Peyer's patch (tissue), 4 donors: ENCODE measurements at regions not wholly inside any gene's neighbourhood (a gene's known extent, or its start where the extent isn't known, plus 50 kb on each side); places are given as distances from the start of the nearest gene placed in this dataset.

ENCODE experiments used
- DNase-seq, 3 donors: peaks; one replicate each; pipeline ENCODE4 v3.0.0-alpha.2; 2017 to 2019
- H3K27ac ChIP-seq, 4 donors: fragments of 200-600 bp; sonication (generic); one replicate each; pipeline ENCODE4 v1.5.1; 2016 to 2019
- H3K27me3 ChIP-seq, 2 donors: fragments of 200-600 bp; sonication (generic); one replicate each; pipeline ENCODE4 v1.5.1; 2019
- H3K36me3 ChIP-seq, 3 donors: fragments of 200-600 bp; sonication (generic); one replicate each; pipeline ENCODE4 v1.5.1; 2016 to 2019
- H3K4me1 ChIP-seq, 4 donors: fragments of 200-600 bp; sonication (generic); one replicate each; pipeline ENCODE4 v1.5.1; 2016 to 2019
- H3K4me3 ChIP-seq, 4 donors: fragments of 200-600 bp; sonication (generic); 1 replicate in 3 of 4; 2 replicates in 1 of 4; pipeline ENCODE4 v1.5.1; 2016 to 2019; ENCODE audit warnings: mild to moderate bottlenecking in 1 of 4
- H3K9me3 ChIP-seq, 4 donors: fragments of 200-600 bp; sonication (generic); one replicate each; pipeline ENCODE4 v1.5.1; 2016 to 2019; ENCODE audit warnings: mild to moderate bottlenecking in 1 of 4
- POLR2A ChIP-seq, 2 donors: fragments of 450-650 bp; IDR thresholded peaks; one replicate each; pipeline ENCODE4 v1.5.1; 2017; ENCODE audit warnings: antibody characterized with exemption in 2 of 2, mild to moderate bottlenecking in 2 of 2, moderate library complexity in 2 of 2
- TF ChIP-seq, protein P1 (sequence below), 6 experiments: fragments of 450-650 bp in 4 of 6; fragments of 200-600 bp in 2 of 6; sonication (generic) in 1 of 6; IDR thresholded peaks; one replicate each; pipeline ENCODE4 v1.5.1; 2017 to 2019; ENCODE audit warnings: antibody characterized with exemption in 6 of 6, mild to moderate bottlenecking in 3 of 6, moderate library complexity in 1 of 6

DNA sequence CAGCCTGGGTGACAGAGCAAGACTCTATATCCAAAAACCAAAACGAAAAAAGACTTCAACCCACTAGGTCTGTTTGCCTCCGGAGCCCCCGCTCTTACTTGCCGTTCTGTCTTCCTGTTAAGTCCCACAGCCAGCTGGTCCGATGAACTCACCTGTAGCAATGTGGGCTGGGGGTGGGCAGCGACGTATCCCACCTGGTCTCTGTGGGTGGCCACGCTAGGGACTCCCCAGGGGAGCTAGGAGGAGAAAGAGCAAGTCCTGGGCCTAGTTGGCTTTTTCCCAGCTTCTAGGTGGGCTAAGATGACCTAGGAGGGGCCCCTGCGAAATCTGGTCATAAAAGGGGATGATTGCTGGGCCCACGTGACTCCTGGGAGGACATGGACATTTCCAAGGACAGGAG, 166.0 kb upstream of the KCNG1 start:
- no peak for DNase-seq
- Histone ChIP-seq H3K36me3 (no peaks in the 10 kb centered on the region), H3K27ac (no peak overlapping the region), H3K27me3 (no peaks in the 10 kb centered on the region), H3K4me1 (no peaks in the 10 kb centered on the region), H3K4me3 (no peak overlapping the region), H3K9me3 (no peaks in the 10 kb centered on the region)
- TF ChIP-seq, protein P1, sequence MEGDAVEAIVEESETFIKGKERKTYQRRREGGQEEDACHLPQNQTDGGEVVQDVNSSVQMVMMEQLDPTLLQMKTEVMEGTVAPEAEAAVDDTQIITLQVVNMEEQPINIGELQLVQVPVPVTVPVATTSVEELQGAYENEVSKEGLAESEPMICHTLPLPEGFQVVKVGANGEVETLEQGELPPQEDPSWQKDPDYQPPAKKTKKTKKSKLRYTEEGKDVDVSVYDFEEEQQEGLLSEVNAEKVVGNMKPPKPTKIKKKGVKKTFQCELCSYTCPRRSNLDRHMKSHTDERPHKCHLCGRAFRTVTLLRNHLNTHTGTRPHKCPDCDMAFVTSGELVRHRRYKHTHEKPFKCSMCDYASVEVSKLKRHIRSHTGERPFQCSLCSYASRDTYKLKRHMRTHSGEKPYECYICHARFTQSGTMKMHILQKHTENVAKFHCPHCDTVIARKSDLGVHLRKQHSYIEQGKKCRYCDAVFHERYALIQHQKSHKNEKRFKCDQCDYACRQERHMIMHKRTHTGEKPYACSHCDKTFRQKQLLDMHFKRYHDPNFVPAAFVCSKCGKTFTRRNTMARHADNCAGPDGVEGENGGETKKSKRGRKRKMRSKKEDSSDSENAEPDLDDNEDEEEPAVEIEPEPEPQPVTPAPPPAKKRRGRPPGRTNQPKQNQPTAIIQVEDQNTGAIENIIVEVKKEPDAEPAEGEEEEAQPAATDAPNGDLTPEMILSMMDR (IDR thresholded peaks at IDR 0.05), result no peak
- TF ChIP-seq POLR2A (IDR thresholded peaks at IDR 0.05), result no peak

DNA sequence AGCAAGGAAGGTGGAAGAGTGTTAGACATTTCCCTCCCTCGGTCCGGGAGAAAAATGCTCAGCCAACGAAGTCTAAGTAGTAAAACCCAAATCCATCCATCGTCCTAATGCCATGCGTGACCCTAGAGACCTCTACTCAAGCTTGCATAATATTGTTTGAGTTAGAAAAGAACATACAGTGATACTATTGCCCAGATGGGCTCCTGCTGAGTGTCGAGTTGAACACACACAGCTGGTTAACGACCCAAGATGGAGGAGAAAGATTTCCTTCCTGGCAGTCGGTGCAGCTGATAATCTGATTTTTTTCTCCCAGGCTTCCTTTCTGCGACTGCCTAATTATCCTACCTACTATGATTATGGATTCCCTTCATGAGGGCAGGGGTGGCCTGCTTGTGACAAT, 164.4 kb upstream of the KCNG1 start:
- no peaks in the 10 kb centered on the region for H3K27me3 ChIP-seq
- no peak for DNase-seq
- H3K27ac ChIP-seq, result no peak overlapping the region
- no peaks in the 10 kb centered on the region for H3K9me3 ChIP-seq
- H3K4me3 ChIP-seq, result no peak overlapping the region
- TF ChIP-seq POLR2A (IDR thresholded peaks at IDR 0.05), result no peak
- TF ChIP-seq, protein P1 (IDR thresholded peaks at IDR 0.05), result no peak
- H3K36me3 ChIP-seq, result no peaks in the 10 kb centered on the region
- H3K4me1 ChIP-seq, result no peaks in the 10 kb centered on the region

DNA sequence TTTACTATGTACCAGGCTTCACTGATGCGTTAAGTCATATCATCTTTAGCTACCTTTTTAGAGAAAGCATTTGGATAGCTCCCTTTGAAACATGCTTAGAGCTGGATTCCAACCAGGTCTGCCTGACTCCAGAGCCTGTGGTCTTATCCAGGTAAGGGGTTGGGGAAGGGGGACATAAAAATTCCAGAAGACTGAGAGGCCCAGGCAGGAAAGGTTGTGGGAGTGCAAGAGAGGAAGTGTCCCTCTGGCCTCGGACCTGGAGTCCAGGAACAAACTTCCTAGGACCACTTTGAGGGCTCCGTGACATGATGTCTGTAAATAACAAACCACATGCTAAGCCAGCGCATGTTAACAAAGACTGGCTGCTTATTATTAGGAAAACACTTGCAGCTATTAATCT, 163.0 kb upstream of the KCNG1 start:
- no peaks in the 10 kb centered on the region for H3K9me3 ChIP-seq
- no peaks in the 10 kb centered on the region for H3K4me1 ChIP-seq
- TF ChIP-seq, protein P1 (IDR thresholded peaks at IDR 0.05), result no peak
- TF ChIP-seq POLR2A (IDR thresholded peaks at IDR 0.05), result no peak
- no peak for DNase-seq
- H3K27ac ChIP-seq, result no peak overlapping the region
- H3K4me3 ChIP-seq, result no peak overlapping the region
- H3K36me3 ChIP-seq, result no peaks in the 10 kb centered on the region
- no peaks in the 10 kb centered on the region for H3K27me3 ChIP-seq

DNA sequence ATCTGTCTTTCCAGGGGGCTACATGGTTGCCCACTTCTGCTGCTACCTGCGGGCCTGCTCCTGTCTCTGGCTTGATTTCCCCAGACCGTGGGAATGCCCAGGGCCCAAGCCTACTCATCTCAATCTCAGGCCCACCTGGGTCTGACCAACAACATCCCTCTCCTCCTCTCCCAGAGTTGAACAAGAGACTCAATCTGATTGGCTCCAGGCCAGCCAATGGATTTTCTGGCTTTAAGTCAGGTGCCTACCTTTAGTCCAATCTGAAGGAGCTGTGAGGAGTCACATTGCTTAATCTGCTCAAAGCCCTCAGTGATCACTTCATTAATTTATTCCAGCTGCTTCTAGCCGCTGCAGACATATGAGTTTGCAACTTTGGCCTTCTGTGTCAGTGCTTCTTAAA, 162.4 kb upstream of the KCNG1 start:
- Histone ChIP-seq H3K4me1 (no peaks in the 10 kb centered on the region), H3K27me3 (no peaks in the 10 kb centered on the region), H3K36me3 (no peaks in the 10 kb centered on the region), H3K27ac (no peak overlapping the region), H3K9me3 (no peaks in the 10 kb centered on the region), H3K4me3 (no peak overlapping the region)
- DNase-seq, result no peak
- no peak for TF ChIP-seq POLR2A (IDR thresholded peaks at IDR 0.05)
- TF ChIP-seq, protein P1 (IDR thresholded peaks at IDR 0.05), result no peak

DNA sequence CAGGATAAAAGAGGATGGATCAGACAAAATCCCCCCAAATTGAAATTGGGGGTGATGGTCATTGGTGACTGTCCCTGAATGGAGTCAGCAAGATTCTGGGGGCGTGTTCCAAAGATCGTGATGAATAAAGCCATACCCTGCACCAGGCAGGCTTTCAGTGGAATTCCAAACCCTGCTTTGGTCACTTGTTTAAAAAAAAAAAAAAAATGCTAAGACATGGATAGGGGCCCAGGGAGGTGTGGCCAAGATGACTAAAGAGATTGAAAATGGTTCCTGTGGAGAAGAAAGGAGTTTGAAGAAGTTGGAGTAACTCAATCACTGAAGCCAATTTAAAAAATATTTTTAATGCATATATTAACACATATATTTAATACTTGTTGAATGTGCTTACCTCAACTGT, 161.4 kb upstream of the KCNG1 start:
- no peaks in the 10 kb centered on the region for H3K9me3 ChIP-seq
- no peak for DNase-seq
- H3K27me3 ChIP-seq, result no peaks in the 10 kb centered on the region
- TF ChIP-seq, protein P1 (IDR thresholded peaks at IDR 0.05), result no peak
- no peak for TF ChIP-seq POLR2A (IDR thresholded peaks at IDR 0.05)
- H3K4me3 ChIP-seq, result no peak overlapping the region
- no peaks in the 10 kb centered on the region for H3K36me3 ChIP-seq
- no peak overlapping the region for H3K27ac ChIP-seq
- no peaks in the 10 kb centered on the region for H3K4me1 ChIP-seq

DNA sequence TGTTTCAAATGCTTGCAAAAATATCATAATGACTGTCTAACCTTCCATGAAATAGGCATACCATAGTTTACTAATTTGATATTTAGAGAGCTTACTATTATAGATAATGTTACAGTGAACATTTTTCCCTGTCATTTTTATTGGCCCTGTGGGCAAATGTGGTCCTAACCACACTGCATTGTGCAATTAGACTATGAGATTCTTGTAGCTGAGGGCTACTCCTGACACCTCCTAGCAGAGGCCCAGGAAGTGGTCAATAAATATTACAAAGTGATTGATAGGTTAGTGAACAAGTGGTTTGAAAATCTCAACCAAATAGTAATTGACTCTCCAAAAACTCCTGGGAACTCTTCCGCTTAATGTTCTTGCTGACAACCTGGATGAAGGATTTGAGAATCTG, 160.5 kb upstream of the KCNG1 start:
- Histone ChIP-seq H3K27ac (no peak overlapping the region), H3K4me1 (no peaks in the 10 kb centered on the region), H3K36me3 (no peaks in the 10 kb centered on the region), H3K9me3 (no peaks in the 10 kb centered on the region), H3K27me3 (no peaks in the 10 kb centered on the region), H3K4me3 (no peak overlapping the region)
- no peak for TF ChIP-seq POLR2A (IDR thresholded peaks at IDR 0.05)
- TF ChIP-seq, protein P1 (IDR thresholded peaks at IDR 0.05), result no peak
- DNase-seq, result no peak
